Activated CD4-positive, alpha-beta T cell treated with anti-CD3 and anti-CD28 coated beads, Interleukin-2, amount 50 U/mL, for 24 hours (primary cell): ENCODE measurements at regions not wholly inside any gene's neighbourhood (a gene's known extent, or its start where the extent isn't known, plus 50 kb on each side); places are given as distances from the start of the nearest gene placed in this dataset.

Experiments
- DNase-seq, 2 donors: peaks; one replicate each; pipeline ENCODE4 v3.0.0-alpha.2; 2020; ENCODE audit warnings: low read depth in 1 of 2, low spot score in 1 of 2

DNA sequence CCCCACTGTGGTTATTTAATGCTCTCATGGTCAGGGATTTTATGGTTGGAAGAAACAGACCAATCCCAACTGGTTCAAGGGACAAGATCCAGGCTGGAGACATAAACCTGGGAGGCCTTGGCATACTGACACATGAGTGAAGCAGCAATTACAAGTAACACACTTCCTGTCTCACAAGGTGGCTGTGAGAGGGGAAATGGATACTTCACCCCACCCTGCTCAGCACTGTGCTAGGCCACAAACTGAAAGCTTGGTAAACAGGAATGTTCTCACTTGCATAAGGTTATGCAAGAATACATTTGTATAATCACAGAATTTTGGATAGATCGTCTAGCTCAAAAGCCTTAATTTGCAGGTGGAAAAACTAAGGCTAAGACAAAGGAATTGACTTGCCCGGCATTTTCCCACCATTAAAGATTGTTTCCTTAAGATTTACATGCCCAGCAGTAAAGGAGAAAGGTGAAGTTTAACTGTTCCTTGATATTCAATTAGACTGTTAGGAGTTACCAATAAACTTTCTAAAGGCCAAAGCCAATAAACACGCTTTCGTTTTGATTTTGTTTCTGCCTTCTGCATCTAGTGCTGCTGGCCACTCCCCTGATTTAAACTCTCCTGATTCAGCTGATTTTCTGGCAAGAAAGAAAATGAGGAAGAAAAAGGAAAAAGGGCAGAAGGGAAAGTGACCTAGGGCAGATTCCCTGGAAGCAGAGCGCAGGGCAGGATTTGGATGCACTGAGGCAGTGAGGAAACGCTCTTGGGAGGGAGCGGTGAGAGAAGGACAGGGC lies 215.6 kb upstream of the CDH5 start:
- no peak for DNase-seq

- no peak for DNase-seq
Measured at GRCh38 chr16:66147291-66147690, 219.2 kb upstream of the CDH5 start.

- DNase-seq: no peak
Measured at GRCh38 chr16:66146798-66147197, 219.7 kb upstream of the CDH5 start.

- DNase-seq: no peak
Measured at GRCh38 chr16:66144641-66145040, 221.8 kb upstream of the CDH5 start.

DNA sequence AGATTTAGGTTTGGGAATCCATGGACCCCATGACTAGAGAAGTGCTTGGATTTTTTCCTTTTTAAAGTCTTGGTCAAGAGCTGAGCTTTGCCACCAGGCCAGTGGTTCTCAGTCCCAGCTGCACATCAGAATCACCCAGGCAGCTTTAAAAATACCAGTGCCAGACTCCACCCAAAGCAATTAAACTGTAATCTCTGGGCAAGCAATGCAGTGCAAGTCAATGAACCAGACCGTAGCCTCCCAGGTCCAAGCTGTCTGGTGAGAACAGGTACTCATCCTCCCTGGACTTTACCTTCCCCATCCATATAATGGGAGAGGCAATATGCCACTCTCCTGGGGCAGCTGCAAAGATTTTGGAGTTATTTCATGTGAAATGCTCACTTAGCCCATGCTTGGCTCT lies 223.1 kb upstream of the CDH5 start:
- no peak for DNase-seq

DNA sequence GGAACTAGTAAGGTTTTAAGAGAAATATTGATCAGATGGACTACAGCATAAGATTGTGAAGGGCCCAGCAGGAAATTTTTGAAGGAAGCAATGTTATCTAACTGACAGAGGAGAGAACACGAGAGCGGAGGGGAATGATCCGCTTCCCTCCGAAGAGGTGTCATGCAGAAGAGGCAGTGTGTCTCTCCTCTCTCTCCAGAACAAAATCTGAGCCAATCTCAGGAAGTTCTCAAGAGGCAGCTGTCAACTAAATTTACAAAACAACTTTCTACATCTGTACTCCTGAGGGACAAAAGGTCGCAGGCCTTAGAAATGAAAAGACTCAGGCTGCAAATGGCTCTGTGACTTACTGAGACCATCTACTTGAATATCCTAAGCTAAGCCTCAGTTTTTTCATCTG lies 224.6 kb upstream of the CDH5 start:
- DNase-seq: no peak

- DNase-seq: no peak
Measured at GRCh38 chr16:66137853-66138252, 228.6 kb upstream of the CDH5 start.

DNA sequence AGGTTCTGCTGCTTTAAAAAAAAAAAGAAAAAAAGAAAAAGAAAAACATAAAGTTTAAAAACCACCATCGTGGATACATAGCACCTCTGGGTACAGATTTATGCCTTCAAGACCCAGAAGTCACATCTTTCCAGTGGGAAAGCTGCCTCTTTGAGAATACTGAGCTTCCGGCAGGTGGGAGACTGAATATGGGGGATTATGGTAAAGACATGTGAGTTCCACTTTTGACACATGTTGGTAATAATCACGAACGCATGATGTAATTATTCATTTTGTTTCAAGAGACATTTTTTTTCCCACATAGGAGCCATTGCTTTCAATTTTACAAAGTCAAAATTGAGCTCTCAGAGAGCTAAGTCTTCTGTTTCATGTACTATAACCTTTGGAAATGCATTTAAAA lies 229.7 kb upstream of the CDH5 start:
- no peak for DNase-seq

GRCh38 chr16:66135838-66136237 lies 230.7 kb upstream of the CDH5 start:
- no peak for DNase-seq

DNA sequence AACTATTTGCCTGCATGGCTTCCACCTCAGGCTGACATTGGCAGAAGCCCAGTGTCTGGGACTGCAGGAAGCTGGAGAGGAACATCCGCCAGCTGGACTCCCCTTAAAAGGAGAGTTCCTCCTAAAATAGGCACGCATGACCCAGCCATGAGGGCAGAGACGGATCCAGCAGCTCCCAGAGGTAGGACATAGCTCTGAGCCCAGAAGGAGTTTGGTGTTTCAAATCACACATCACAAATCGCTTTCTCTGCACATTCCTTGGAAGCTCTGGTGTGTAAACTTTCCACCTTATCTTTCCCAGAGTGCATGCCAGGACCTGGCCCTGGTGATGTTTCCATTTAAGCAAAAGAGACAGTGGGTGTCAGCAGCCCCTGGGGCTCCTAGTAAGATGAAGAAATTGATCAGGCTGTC lies 231.1 kb upstream of the CDH5 start:
- DNase-seq: no peak

GRCh38 chr16:66134875-66135274 lies 231.6 kb upstream of the CDH5 start:
- DNase-seq: no peak

DNA sequence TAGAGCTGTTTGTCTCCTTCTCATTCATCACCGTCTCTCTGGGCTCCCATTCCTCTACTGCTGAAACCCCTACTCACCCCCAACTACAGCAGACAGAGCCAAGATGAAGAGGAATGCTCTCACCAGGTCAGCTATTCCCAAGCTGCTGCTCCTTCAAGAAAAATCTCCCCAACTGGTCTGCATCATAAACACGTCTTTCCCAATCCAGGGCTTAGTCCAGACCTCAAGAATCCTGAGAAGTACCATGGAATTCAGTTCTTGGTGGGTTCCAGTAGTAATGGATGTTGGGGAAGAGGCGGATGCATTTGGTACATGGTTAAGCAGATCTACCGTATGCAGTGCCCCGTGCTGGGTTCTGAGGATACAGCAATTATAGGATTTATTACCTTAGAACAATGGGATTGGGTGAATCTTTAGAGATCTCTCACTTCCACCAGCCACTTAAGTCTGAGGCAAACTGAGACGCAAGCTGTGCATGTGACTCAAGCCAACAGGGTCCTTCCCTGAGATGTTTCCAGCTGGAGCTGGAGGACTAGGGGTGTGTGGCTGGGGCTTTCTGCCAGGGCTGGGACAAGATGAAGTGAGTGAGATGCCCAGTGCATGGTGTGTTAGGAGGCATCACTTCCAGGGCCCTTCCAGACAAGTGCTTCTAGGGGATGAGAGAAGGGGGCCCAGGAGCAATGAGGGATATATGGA lies 232.7 kb upstream of the CDH5 start:
- DNase-seq: no peak

- DNase-seq: no peak
Measured at GRCh38 chr16:66131895-66132294, 234.6 kb upstream of the CDH5 start.

DNA sequence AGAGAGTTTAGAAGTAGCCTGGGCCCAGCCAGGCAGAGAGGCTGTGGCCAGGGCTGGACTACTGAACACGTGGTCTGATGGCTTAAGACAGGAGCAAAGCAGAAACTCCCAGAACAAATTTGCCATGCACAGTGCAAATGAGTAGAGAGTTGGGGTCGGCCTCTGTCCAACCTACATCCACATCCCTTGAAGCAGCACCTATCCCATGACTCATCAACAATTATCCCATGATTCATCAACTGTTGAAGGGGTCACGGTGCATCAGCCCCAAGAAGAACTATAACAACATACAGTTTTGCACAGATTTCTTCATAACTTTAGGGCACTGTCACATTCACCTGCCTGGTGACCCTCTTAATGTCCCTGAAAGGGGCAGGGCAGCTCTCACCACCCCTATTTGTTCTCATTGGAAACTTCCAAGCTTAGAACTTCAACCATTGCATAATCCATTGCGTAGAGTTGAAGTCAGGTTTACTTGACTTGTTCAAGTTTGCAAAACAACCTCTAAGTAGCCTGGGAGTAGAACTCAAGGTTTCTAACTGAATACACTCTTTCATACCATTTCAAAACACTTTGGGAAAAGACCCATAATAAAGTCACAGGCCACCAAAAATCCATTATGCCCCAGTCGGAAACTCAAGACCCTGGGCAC lies 235.2 kb upstream of the CDH5 start:
- DNase-seq: no peak

- no peak for DNase-seq
Measured at GRCh38 chr16:66130296-66130905, 236.1 kb upstream of the CDH5 start.

DNA sequence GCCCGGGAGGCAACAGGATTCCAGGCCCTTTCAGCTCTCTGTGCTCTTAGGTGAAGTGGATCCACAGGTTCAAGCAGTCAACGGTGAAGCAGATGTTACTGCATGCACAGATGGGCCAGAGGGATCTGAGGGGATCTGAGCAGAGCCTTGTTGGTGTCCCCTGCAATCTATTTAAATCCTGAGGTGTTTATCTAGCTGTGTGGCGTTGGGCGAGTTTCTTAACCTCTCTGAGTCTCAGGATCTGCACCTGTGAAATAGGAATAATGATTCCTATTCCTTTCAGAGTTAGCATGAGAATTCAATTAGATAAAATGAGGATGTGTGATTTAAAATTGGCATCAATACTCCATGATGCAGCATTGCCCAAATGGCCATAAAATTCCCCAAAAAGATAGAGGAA lies 237.3 kb upstream of the CDH5 start:
- DNase-seq: no peak

GRCh38 chr16:66128371-66128770 lies 238.1 kb upstream of the CDH5 start:
- DNase-seq: no peak

DNA sequence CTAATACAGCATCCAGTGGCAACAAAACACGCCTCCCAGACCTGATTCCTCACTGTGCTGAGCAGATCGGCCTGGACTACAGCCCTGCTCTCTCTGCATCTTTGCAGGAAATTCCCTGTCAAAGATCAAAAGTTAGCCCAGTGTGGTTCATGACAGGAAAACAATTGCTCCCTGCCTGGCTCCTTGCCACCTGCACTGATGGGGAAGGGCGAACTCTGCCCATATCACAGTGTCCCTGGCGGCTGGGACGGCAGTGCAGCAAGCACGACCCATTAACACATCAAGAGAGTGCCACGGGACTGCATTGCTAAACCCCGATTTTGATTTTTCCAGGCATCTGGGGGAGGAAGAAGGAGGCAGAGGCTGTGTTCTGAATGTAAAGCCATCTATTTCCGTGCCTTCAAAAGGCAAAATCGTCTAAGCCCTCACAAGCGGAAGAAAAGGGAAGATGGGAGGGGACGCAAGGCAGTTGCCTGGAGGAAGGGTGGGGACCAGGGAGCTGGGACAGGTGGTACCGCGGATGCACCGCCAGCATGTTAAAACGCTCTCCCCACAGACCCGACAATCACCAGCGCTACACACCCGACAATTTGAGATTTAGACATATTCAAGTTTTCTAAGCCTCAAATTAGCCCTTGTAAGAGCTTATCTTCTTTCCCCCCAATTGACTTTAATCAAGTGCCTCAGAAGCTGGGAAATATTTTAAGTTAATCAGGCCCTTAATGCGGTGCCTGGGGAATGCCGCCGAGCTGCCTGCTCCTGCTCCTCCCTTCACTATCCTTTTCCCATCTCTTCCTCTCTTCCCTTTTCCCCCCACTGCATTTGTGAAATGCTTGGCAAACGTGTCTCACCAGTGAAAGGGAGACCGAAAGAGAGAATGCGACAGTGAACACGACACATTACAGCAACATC lies 238.8 kb upstream of the CDH5 start:
- no peak for DNase-seq

DNA sequence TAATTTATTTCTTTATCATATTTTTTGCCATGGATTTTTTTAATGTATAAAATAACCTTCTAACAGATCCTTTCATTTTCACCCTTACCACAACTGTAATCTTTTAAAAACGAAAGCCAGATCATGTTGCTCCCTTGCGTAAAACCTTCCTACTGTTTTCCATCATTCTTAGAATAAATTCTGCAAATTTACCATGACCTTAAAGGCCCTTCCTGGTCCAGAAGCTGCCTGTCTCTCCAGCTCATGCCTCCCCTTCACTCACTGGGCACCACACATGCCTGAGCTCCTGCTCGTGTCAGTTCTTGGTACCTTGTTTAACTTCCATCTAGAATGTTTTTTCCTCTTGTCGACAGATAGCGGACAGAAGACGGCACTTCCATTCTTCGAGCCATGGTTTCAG lies 245.0 kb upstream of the CDH5 start:
- DNase-seq: no peak

GRCh38 chr16:66120656-66121055 lies 245.8 kb upstream of the CDH5 start:
- no peak for DNase-seq
